ENCODE measurements at regions not wholly inside any gene's neighbourhood (a gene's known extent, or its start where the extent isn't known, plus 50 kb on each side); places are given as distances from the start of the nearest gene placed in this dataset.

DNA sequence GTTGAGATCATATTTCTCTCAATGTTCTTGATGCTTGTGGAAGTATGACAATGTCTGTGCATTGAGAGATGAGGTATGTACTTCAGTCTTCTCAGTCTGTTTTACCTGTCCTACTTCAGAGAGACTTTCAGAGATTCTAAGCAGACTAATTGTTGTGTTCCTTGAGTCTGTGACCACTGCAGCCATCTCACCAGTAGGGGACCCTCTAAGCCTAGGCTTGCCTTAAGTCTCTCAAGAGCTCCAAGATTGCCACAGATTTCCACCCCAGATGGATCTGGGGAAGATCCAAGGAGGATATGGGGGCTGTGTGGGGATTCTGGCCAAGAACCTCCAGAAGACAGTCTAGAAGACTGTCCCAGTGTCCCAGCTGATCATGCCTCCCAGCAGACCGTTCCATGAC lies 179.9 kb upstream of the PLET1 start:
- 23% methylated on average over 1 of the region's 1 CpG for WGBS
- no peak for TF ChIP-seq HNF4A (conservative IDR thresholded peaks at IDR 0.05)
- TF ChIP-seq, protein P1, sequence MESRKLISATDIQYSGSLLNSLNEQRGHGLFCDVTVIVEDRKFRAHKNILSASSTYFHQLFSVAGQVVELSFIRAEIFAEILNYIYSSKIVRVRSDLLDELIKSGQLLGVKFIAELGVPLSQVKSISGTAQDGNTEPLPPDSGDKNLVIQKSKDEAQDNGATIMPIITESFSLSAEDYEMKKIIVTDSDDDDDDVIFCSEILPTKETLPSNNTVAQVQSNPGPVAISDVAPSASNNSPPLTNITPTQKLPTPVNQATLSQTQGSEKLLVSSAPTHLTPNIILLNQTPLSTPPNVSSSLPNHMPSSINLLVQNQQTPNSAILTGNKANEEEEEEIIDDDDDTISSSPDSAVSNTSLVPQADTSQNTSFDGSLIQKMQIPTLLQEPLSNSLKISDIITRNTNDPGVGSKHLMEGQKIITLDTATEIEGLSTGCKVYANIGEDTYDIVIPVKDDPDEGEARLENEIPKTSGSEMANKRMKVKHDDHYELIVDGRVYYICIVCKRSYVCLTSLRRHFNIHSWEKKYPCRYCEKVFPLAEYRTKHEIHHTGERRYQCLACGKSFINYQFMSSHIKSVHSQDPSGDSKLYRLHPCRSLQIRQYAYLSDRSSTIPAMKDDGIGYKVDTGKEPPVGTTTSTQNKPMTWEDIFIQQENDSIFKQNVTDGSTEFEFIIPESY (IDR thresholded peaks at IDR 0.05): no peak
- no peak for TF ChIP-seq TAF1 (conservative IDR thresholded peaks at IDR 0.05)
- no peak for TF ChIP-seq ATF3 (IDR thresholded peaks at IDR 0.05)
- no peak for TF ChIP-seq CTCF (IDR thresholded peaks at IDR 0.05; ENCODE audit: low read depth, low read length, missing input control)
- no peak for TF ChIP-seq MAX (IDR thresholded peaks at IDR 0.05)
- TF ChIP-seq REST (IDR thresholded peaks at IDR 0.05): no peak
- no peak for TF ChIP-seq YY1 (IDR thresholded peaks at IDR 0.05)
- TF ChIP-seq FOXA1 (IDR thresholded peaks at IDR 0.05): no peak
- TF ChIP-seq RXRA (IDR thresholded peaks at IDR 0.05): no peak
- TF ChIP-seq SP1 (IDR thresholded peaks at IDR 0.05): no peak
- TF ChIP-seq EGR1 (IDR thresholded peaks at IDR 0.05; ENCODE audit: low read depth in 2 of 2): no peak
- no peak for TF ChIP-seq HNF4G (IDR thresholded peaks at IDR 0.05)
- no peak for TF ChIP-seq FOXA2 (IDR thresholded peaks at IDR 0.05)
- TF ChIP-seq RAD21 (IDR thresholded peaks at IDR 0.05): no peak
- no peak for TF ChIP-seq NR2F2 (IDR thresholded peaks at IDR 0.05)
- Histone ChIP-seq H3K9ac (ENCODE audit: low read depth in 1 of 2, low read length in 2 of 2) (no peak overlapping the region), H3K27me3 (ENCODE audit: control insufficient read depth in 4 of 4, insufficient read depth in 4 of 4, low read length in 3 of 4) (no peaks in the 10 kb centered on the region), H3K36me3 (ENCODE audit: control insufficient read depth in 4 of 4, insufficient read depth in 3 of 4, low read depth in 1 of 4, low read length in 3 of 4) (no peaks in the 10 kb centered on the region), H3K27ac (ENCODE audit: low read depth in 1 of 2, low read length in 2 of 2) (no peak overlapping the region), H3K9me3 (ENCODE audit: control insufficient read depth in 4 of 4, low read length in 3 of 4) (peaks cover 0 to 22% (median 8%) of the 10 kb centered on the region in 4 donors), H3K4me3 (ENCODE audit: low read depth in 1 of 3, low read length in 3 of 3) (no peak overlapping the region), H3K4me1 (ENCODE audit: control insufficient read depth in 4 of 4, insufficient read depth in 4 of 4, low read length in 3 of 4) (no peaks in the 10 kb centered on the region)
- DNase-seq (ENCODE audit: low spot score): no peak

DNA sequence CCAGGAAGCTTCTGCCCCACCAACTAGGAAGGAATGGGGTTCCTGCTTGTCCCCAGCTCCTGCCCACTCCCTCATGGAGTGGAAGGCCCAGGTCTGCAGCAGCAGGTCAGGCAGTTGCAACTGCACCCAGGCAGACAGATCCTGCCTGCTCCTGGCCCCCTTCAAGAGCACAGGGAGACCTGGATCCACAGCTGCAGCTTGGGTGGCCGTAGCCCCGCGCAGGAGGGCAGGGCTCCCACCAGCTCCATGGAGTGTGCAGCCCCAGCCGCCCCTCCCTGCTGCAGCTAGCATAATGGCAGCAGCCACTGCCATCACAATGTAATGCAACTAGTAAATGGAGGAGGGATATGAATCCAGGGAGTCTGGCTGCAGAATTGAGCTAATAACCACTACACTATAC lies 187.5 kb upstream of the PLET1 start:
- Histone ChIP-seq H3K4me3 (ENCODE audit: low read depth in 1 of 3, low read length in 3 of 3) (no peak overlapping the region), H3K9ac (ENCODE audit: low read depth in 1 of 2, low read length in 2 of 2) (no peak overlapping the region), H3K9me3 (ENCODE audit: control insufficient read depth in 4 of 4, low read length in 3 of 4) (peaks cover 0 to 18% (median 5%) of the 10 kb centered on the region in 4 donors), H3K36me3 (ENCODE audit: control insufficient read depth in 4 of 4, insufficient read depth in 3 of 4, low read depth in 1 of 4, low read length in 3 of 4) (no peaks in the 10 kb centered on the region), H3K27ac (ENCODE audit: low read depth in 1 of 2, low read length in 2 of 2) (no peak overlapping the region), H3K27me3 (ENCODE audit: control insufficient read depth in 4 of 4, insufficient read depth in 4 of 4, low read length in 3 of 4) (no peaks in the 10 kb centered on the region), H3K4me1 (ENCODE audit: control insufficient read depth in 4 of 4, insufficient read depth in 4 of 4, low read length in 3 of 4) (no peaks in the 10 kb centered on the region)
- WGBS: 93% methylated on average over 4 of the region's 4 CpGs
- DNase-seq (ENCODE audit: low spot score): no peak
- no peak for TF ChIP-seq REST (IDR thresholded peaks at IDR 0.05)
- no peak for TF ChIP-seq MAX (IDR thresholded peaks at IDR 0.05)
- no peak for TF ChIP-seq RAD21 (IDR thresholded peaks at IDR 0.05)
- no peak for TF ChIP-seq FOXA1 (IDR thresholded peaks at IDR 0.05)
- TF ChIP-seq EGR1 (IDR thresholded peaks at IDR 0.05; ENCODE audit: low read depth in 2 of 2): no peak
- no peak for TF ChIP-seq HNF4G (IDR thresholded peaks at IDR 0.05)
- TF ChIP-seq, protein P1 (IDR thresholded peaks at IDR 0.05): no peak

Measured in liver (tissue), 8 donors.